Left lung (tissue), 4 donors: ENCODE measurements at regions not wholly inside any gene's neighbourhood (a gene's known extent, or its start where the extent isn't known, plus 50 kb on each side); places are given as distances from the start of the nearest gene placed in this dataset.

ENCODE experiments used
- ATAC-seq: fragments of 200-7000 bp; cut with Tn5 transposase; one replicate; pipeline ENCODE4 v1.9.1; 2020; ENCODE audit warnings: moderate library complexity
- DNase-seq, 4 donors: peaks; one replicate each; pipeline ENCODE4 v3.0.0-alpha.2; 2013 to 2020
- H3K27ac ChIP-seq, 2 donors: fragments of 200-600 bp; sonication (generic) in 1 of 2; one replicate each; pipeline versions ENCODE4 v1.5.0 to v1.8.0; 2020 to 2021
- H3K27me3 ChIP-seq, 2 donors: fragments of 200-600 bp; sonication (generic) in 1 of 2; one replicate each; pipeline versions ENCODE4 v1.5.0 to v1.8.0; 2020 to 2021
- H3K36me3 ChIP-seq, 2 donors: fragments of 200-600 bp; sonication (generic) in 1 of 2; one replicate each; pipeline versions ENCODE4 v1.5.0 to v1.8.0; 2020 to 2021
- H3K4me1 ChIP-seq, 2 donors: fragments of 200-600 bp; one replicate each; pipeline ENCODE4 v1.8.0; 2021
- H3K4me3 ChIP-seq, 2 donors: fragments of 200-600 bp; sonication (generic) in 1 of 2; one replicate each; pipeline versions ENCODE4 v1.5.0 to v1.8.0; 2020 to 2021; ENCODE audit warnings: mild to moderate bottlenecking in 1 of 2
- H3K9me3 ChIP-seq, 2 donors: fragments of 200-600 bp; sonication (generic) in 1 of 2; one replicate each; pipeline versions ENCODE4 v1.5.0 to v1.8.0; 2020 to 2021
- CTCF ChIP-seq, 2 donors: fragments of 200-600 bp; sonication (generic) in 1 of 2; IDR thresholded peaks; one replicate each; pipeline versions ENCODE4 v1.5.0 to v1.8.0; 2021; ENCODE audit warnings: antibody characterized with exemption in 2 of 2
- intact Hi-C, 2 donors: fragments of 100-400 bp; cut with DNase I; formaldehyde crosslinking; loops; one replicate each; pipeline versions ENCODE4 v1.11.2 to v1.14.2; 2022
- donor health status: DM: no; HTN: yes; CAD: no.
- donor health status: DM: no; HTN: no; CAD: no.

- ATAC-seq (no peak), DNase-seq (no peak)
- no peaks in the 10 kb centered on the region for H3K27me3 ChIP-seq
- H3K9me3 ChIP-seq, result no peaks in the 10 kb centered on the region
- intact Hi-C loops, result no loop called here
- H3K4me3 ChIP-seq, result no peak overlapping the region
- TF ChIP-seq CTCF (IDR thresholded peaks at IDR 0.05), result no peak
- H3K36me3 ChIP-seq, result no peaks in the 10 kb centered on the region
- H3K4me1 ChIP-seq, result no peaks in the 10 kb centered on the region
- no peak overlapping the region for H3K27ac ChIP-seq
These were observed 130.6 kb upstream of the SEMA6D start for GRCh38 chr15:47586653-47587224.

GRCh38 chr15:47587940-47588802 is 129.1 kb upstream of the SEMA6D start:
- Histone ChIP-seq H3K9me3 (no peaks in the 10 kb centered on the region), H3K27ac (no peak overlapping the region), H3K36me3 (no peaks in the 10 kb centered on the region), H3K4me3 (no peak overlapping the region), H3K27me3 (no peaks in the 10 kb centered on the region), H3K4me1 (no peaks in the 10 kb centered on the region)
- intact Hi-C loops, result no loop called here
- DNase-seq (no peak), ATAC-seq (no peak)
- no peak for TF ChIP-seq CTCF (IDR thresholded peaks at IDR 0.05)

- H3K4me1 ChIP-seq, result no peaks in the 10 kb centered on the region
- no peaks in the 10 kb centered on the region for H3K27me3 ChIP-seq
- TF ChIP-seq CTCF (IDR thresholded peaks at IDR 0.05), result no peak
- H3K36me3 ChIP-seq, result no peaks in the 10 kb centered on the region
- H3K27ac ChIP-seq, result no peak overlapping the region
- ATAC-seq (no peak), DNase-seq (no peak)
- no peaks in the 10 kb centered on the region for H3K9me3 ChIP-seq
- intact Hi-C loops, result no loop called here
- H3K4me3 ChIP-seq, result no peak overlapping the region
These were observed 128.3 kb upstream of the SEMA6D start for GRCh38 chr15:47588958-47589357.

GRCh38 chr15:47598996-47599395 is 118.3 kb upstream of the SEMA6D start:
- H3K36me3 ChIP-seq, result no peaks in the 10 kb centered on the region
- H3K27me3 ChIP-seq, result no peaks in the 10 kb centered on the region
- intact Hi-C loops, result no loop called here
- no peak for ATAC-seq
- TF ChIP-seq CTCF (IDR thresholded peaks at IDR 0.05), result no peak
- H3K4me3 ChIP-seq, result no peak overlapping the region
- no peaks in the 10 kb centered on the region for H3K9me3 ChIP-seq
- DNase-seq, result no peak
- no peaks in the 10 kb centered on the region for H3K4me1 ChIP-seq
- no peak overlapping the region for H3K27ac ChIP-seq

- intact Hi-C loops, result no loop called here
- ATAC-seq (no peak), DNase-seq (no peak)
- H3K9me3 ChIP-seq, result no peaks in the 10 kb centered on the region
- no peaks in the 10 kb centered on the region for H3K27me3 ChIP-seq
- no peak for TF ChIP-seq CTCF (IDR thresholded peaks at IDR 0.05)
- no peaks in the 10 kb centered on the region for H3K36me3 ChIP-seq
- no peak overlapping the region for H3K4me3 ChIP-seq
- no peaks in the 10 kb centered on the region for H3K4me1 ChIP-seq
- no peak overlapping the region for H3K27ac ChIP-seq
These were observed 117.5 kb upstream of the SEMA6D start for GRCh38 chr15:47599806-47600205.
